GM12872 (cell line): ENCODE measurements at regions not wholly inside any gene's neighbourhood (a gene's known extent, or its start where the extent isn't known, plus 50 kb on each side); places are given as distances from the start of the nearest gene placed in this dataset.

Experiments
- TF ChIP-seq, protein P1 (sequence below): IDR thresholded peaks from 3 replicates; pipeline ENCODE4 v1.5.1; 2011; ENCODE audit warnings: low read depth, mild to moderate bottlenecking, low read length, moderate library complexity; ENCODE audit not compliant: insufficient read depth

GRCh38 chr11:103547691-103548090, 438.5 kb downstream of the DYNC2H1 start:
- TF ChIP-seq, protein P1, sequence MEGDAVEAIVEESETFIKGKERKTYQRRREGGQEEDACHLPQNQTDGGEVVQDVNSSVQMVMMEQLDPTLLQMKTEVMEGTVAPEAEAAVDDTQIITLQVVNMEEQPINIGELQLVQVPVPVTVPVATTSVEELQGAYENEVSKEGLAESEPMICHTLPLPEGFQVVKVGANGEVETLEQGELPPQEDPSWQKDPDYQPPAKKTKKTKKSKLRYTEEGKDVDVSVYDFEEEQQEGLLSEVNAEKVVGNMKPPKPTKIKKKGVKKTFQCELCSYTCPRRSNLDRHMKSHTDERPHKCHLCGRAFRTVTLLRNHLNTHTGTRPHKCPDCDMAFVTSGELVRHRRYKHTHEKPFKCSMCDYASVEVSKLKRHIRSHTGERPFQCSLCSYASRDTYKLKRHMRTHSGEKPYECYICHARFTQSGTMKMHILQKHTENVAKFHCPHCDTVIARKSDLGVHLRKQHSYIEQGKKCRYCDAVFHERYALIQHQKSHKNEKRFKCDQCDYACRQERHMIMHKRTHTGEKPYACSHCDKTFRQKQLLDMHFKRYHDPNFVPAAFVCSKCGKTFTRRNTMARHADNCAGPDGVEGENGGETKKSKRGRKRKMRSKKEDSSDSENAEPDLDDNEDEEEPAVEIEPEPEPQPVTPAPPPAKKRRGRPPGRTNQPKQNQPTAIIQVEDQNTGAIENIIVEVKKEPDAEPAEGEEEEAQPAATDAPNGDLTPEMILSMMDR, result no peak

DNA sequence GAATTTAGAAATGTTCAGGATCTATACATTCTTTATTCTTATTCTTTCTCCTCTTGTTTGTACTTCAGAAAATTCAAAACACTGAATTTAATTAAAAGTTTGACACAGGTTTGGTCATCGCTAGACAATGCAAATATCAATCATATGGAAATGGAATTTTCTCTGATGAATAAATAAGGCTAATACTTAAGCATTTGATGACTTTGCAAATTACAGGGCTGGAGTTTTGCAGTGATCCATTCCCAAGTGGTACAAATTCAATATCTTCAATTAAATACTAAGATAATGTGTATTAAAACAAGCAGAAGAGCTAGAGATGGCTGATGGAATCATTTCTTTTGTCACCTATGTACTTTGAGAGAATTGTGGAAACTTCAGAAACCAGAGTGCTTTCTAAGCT, 439.6 kb downstream of the DYNC2H1 start:
- TF ChIP-seq, protein P1, result no peak

DNA sequence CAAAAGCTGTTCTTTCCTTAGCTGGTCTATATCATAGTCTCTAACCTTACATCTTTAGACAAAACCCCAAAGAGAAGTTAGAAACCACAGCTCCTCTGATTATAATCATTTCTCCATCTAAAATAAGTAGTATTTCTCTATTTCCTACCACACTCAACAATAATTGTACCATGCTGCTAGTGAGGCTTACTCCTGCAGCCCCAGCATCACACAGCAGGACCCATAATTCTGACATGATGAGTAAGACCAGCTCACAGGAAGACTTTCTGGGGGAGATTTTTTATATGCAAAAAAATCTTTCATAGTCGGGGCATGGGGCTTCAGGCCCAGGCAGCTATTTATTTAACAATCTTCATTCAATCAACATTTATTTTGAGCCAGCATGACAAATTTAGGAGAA, 441.6 kb downstream of the DYNC2H1 start:
- TF ChIP-seq, protein P1, result no peak

GRCh38 chr11:103552086-103552485, 442.9 kb downstream of the DYNC2H1 start:
- TF ChIP-seq, protein P1, result no peak

GRCh38 chr11:103556171-103556570, 446.9 kb downstream of the DYNC2H1 start:
- TF ChIP-seq, protein P1, result no peak

- TF ChIP-seq, protein P1, result no peak
Observed at GRCh38 chr11:103566116-103566515, 456.9 kb downstream of the DYNC2H1 start.

- TF ChIP-seq, protein P1, result no peak
Observed at GRCh38 chr11:103581760-103582159, 454.7 kb upstream of the DDI1 start.

DNA sequence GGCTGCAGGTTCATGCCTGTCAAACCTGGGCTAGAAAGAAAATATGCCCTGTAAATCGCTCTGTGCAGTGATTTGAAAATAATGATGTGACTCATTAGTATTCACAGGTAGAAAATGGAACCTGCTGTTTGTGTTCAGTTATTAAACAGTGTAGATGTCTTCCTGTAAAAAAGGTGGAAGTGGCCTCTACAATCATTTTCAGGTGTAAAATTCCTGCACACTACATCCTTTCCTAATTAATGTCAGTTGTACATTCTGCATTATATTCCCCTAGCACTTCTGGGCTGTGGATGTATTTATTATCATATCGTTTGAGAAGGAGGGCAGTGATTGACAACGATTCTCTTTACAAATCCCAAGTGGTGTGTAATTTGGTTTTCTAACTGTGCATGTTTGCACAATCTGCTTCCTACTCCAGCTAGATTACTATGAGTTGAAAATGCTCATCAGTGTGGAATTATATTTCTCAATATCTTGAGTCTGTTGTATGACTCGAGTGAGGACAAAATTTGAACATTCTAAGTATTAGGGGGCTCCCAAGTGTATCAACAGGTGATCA, 454.0 kb upstream of the DDI1 start:
- TF ChIP-seq, protein P1, result no peak
